OCI-LY1 (cell line): ENCODE measurements at regions not wholly inside any gene's neighbourhood (a gene's known extent, or its start where the extent isn't known, plus 50 kb on each side); places are given as distances from the start of the nearest gene placed in this dataset.

Source experiments
- H2AFZ ChIP-seq: fragments of 200-600 bp; sonication (generic), shearing (Covaris generic); 2 replicates; pipeline ENCODE4 v1.6.0; 2014; ENCODE audit warnings: antibody characterized with exemption, mild to moderate bottlenecking, low read length
- H3F3A ChIP-seq: fragments of 200-600 bp; sonication (generic), shearing (Covaris generic); 2 replicates; pipeline ENCODE4 v1.6.0; 2014; ENCODE audit warnings: mild to moderate bottlenecking, antibody characterized with exemption, low read length, moderate library complexity; ENCODE audit not compliant: insufficient read depth
- H3K27ac ChIP-seq: fragments of 200-600 bp; sonication (generic); 2 replicates; pipeline ENCODE4 v1.5.1; 2014; ENCODE audit warnings: low read length, mixed run types, mild to moderate bottlenecking, low read depth; ENCODE audit not compliant: poor library complexity, severe bottlenecking
- H3K27me3 ChIP-seq: fragments of 200-600 bp; sonication (generic); 2 replicates; pipeline ENCODE4 v1.6.0; 2014; ENCODE audit warnings: antibody characterized with exemption, mild to moderate bottlenecking, low read length, moderate library complexity; ENCODE audit not compliant: insufficient read depth
- H3K36me3 ChIP-seq: fragments of 200-600 bp; sonication (generic); 2 replicates; pipeline ENCODE4 v1.6.1; 2014; ENCODE audit warnings: mild to moderate bottlenecking, antibody characterized with exemption, low read length, moderate library complexity, mixed read lengths; ENCODE audit not compliant: insufficient read depth
- H3K4me1 ChIP-seq: fragments of 200-600 bp; sonication (generic); 2 replicates; pipeline ENCODE4 v1.5.1; 2014; ENCODE audit warnings: mild to moderate bottlenecking, low read length, moderate library complexity; ENCODE audit not compliant: insufficient read depth, severe bottlenecking
- H3K4me2 ChIP-seq: fragments of 200-600 bp; sonication (generic), shearing (Covaris generic); 2 replicates; pipeline ENCODE4 v1.6.1; 2014; ENCODE audit warnings: low read length
- H3K4me3 ChIP-seq: fragments of 200-600 bp; sonication (generic); 2 replicates; pipeline ENCODE4 v1.5.1; 2014; ENCODE audit warnings: low read length, low read depth, mild to moderate bottlenecking, mixed read lengths; ENCODE audit not compliant: poor library complexity, severe bottlenecking
- H3K79me2 ChIP-seq: fragments of 200-600 bp; shearing (Covaris generic); 2 replicates; pipeline ENCODE4 v1.6.1; 2016; ENCODE audit warnings: mixed run types, low read length, mixed read lengths; ENCODE audit not compliant: insufficient read depth
- H3K9ac ChIP-seq: fragments of 200-600 bp; sonication (generic), shearing (Covaris generic); 2 replicates; pipeline ENCODE4 v1.6.1; 2014; ENCODE audit warnings: mild to moderate bottlenecking, low read length, mixed read lengths
- H3K9me2 ChIP-seq: fragments of 200-600 bp; sonication (generic), shearing (Covaris generic); 2 replicates; pipeline ENCODE4 v1.6.1; 2014; ENCODE audit warnings: low read depth, mild to moderate bottlenecking, low read length, mixed read lengths
- H3K9me3 ChIP-seq: fragments of 200-600 bp; shearing (Covaris generic); 2 replicates; pipeline ENCODE4 v1.6.1; 2014; ENCODE audit warnings: low read length, mixed read lengths
- H4K20me1 ChIP-seq: fragments of 200-600 bp; sonication (generic), shearing (Covaris generic); 2 replicates; pipeline ENCODE4 v1.6.0; 2016; ENCODE audit warnings: mild to moderate bottlenecking, low read length; ENCODE audit not compliant: insufficient read depth
- CTCF ChIP-seq: fragments of 200-600 bp; sonication (generic), shearing (Covaris generic); IDR thresholded peaks from 2 replicates; pipeline ENCODE4 v1.5.1; 2017; ENCODE audit warnings: mild to moderate bottlenecking, antibody characterized with exemption, low read length, moderate library complexity, mixed read lengths
- EZH2 ChIP-seq: fragments of 200-600 bp; sonication (generic), shearing (Covaris generic); IDR thresholded peaks from 2 replicates; pipeline ENCODE4 v1.8.0; 2017; ENCODE audit warnings: borderline replicate concordance, mixed run types, mild to moderate bottlenecking, antibody characterized with exemption, low read length, moderate library complexity, mixed read lengths

- Histone ChIP-seq H3F3A (no peaks in the 10 kb centered on the region), H3K79me2 (no peaks in the 10 kb centered on the region), H3K9me2 (no peaks in the 10 kb centered on the region), H3K27me3 (no peaks in the 10 kb centered on the region), H3K4me1 (no peaks in the 10 kb centered on the region), H3K4me2 (no peak overlapping the region), H3K27ac (no peak overlapping the region), H4K20me1 (no peaks in the 10 kb centered on the region), H3K9me3 (no peaks in the 10 kb centered on the region), H3K4me3 (no peak overlapping the region), H2AFZ (no peak overlapping the region), H3K36me3 (no peaks in the 10 kb centered on the region), H3K9ac (no peak overlapping the region)
- no peak for TF ChIP-seq CTCF
Observed at GRCh38 chr3:178397202-178397601, 139.0 kb upstream of the KCNMB2 start.

- no peaks in the 10 kb centered on the region for H4K20me1 ChIP-seq
- no peak for TF ChIP-seq EZH2
- no peak for TF ChIP-seq CTCF
Observed at GRCh38 chr3:178397836-178398235, 138.4 kb upstream of the KCNMB2 start.

GRCh38 chr3:178404961-178405360 lies 131.3 kb upstream of the KCNMB2 start:
- H3K36me3 ChIP-seq: no peaks in the 10 kb centered on the region
- H3K27me3 ChIP-seq: no peaks in the 10 kb centered on the region
- no peaks in the 10 kb centered on the region for H3K9me3 ChIP-seq
- H3K4me1 ChIP-seq: no peaks in the 10 kb centered on the region
- H3K79me2 ChIP-seq: no peaks in the 10 kb centered on the region
- H3K9me2 ChIP-seq: no peaks in the 10 kb centered on the region
- no peak overlapping the region for H3K4me2 ChIP-seq
- no peak overlapping the region for H3K4me3 ChIP-seq
- H3K9ac ChIP-seq: no peak overlapping the region
- no peak for TF ChIP-seq EZH2
- no peak for TF ChIP-seq CTCF
- H3K27ac ChIP-seq: no peak overlapping the region
- no peaks in the 10 kb centered on the region for H3F3A ChIP-seq
- H4K20me1 ChIP-seq: no peaks in the 10 kb centered on the region
- no peak overlapping the region for H2AFZ ChIP-seq

More at GRCh38 chr3:178397836-178398235, 138.4 kb upstream of the KCNMB2 start:
- H3K9ac ChIP-seq: no peak overlapping the region
- no peaks in the 10 kb centered on the region for H3K27me3 ChIP-seq
- H3K79me2 ChIP-seq: no peaks in the 10 kb centered on the region
- no peaks in the 10 kb centered on the region for H3K4me1 ChIP-seq
- no peak overlapping the region for H3K4me2 ChIP-seq
- no peaks in the 10 kb centered on the region for H3F3A ChIP-seq
- H3K27ac ChIP-seq: no peak overlapping the region
- H3K4me3 ChIP-seq: no peak overlapping the region
- H3K9me3 ChIP-seq: no peaks in the 10 kb centered on the region
- no peaks in the 10 kb centered on the region for H3K36me3 ChIP-seq
- H3K9me2 ChIP-seq: no peaks in the 10 kb centered on the region
- no peak overlapping the region for H2AFZ ChIP-seq
